ENCODE measurements at regions not wholly inside any gene's neighbourhood (a gene's known extent, or its start where the extent isn't known, plus 50 kb on each side); places are given as distances from the start of the nearest gene placed in this dataset.

DNA sequence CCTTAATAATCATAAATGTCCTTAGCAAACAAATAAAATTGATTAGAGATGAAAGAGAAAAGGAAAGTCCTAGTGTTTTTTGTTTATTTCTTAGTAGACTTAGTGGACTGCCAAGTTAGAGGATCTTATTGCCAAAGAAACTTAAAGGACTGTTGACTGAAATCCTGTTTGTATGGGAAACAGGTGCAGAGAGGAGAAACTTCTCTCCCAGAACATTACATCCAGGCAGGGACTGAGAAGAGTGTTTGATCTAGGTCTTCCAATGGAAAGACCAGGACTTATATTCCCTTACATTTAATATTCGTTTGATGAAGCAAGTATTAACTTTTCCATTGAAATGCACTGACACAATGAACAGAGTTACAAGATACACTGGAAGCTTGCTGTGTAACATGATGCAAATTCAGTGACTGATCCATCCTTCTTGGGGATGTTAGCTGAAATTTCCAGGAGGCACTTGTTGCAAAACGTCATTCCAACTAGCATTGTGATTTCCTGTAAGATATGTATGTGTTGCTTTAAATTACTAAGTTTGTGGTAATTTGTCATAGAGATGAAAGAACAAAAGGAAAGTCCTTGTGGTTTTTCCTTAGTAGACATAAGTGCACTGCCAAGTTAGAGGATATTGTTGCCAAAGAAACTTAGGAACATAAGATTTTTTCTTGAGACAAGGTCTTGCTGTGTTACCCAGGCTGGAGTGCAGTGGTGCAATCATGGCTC, 505.6 kb downstream of the STIM2 start:
- TF ChIP-seq, protein P1, sequence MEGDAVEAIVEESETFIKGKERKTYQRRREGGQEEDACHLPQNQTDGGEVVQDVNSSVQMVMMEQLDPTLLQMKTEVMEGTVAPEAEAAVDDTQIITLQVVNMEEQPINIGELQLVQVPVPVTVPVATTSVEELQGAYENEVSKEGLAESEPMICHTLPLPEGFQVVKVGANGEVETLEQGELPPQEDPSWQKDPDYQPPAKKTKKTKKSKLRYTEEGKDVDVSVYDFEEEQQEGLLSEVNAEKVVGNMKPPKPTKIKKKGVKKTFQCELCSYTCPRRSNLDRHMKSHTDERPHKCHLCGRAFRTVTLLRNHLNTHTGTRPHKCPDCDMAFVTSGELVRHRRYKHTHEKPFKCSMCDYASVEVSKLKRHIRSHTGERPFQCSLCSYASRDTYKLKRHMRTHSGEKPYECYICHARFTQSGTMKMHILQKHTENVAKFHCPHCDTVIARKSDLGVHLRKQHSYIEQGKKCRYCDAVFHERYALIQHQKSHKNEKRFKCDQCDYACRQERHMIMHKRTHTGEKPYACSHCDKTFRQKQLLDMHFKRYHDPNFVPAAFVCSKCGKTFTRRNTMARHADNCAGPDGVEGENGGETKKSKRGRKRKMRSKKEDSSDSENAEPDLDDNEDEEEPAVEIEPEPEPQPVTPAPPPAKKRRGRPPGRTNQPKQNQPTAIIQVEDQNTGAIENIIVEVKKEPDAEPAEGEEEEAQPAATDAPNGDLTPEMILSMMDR (IDR thresholded peaks at IDR 0.05): no peak
- no peak for TF ChIP-seq POLR2AphosphoS5 (IDR thresholded peaks at IDR 0.05; ENCODE audit: low read depth, low read length)

Measured in SK-N-SH (cell line).